Thyroid gland (tissue), 4 donors: ENCODE measurements at regions not wholly inside any gene's neighbourhood (a gene's known extent, or its start where the extent isn't known, plus 50 kb on each side); places are given as distances from the start of the nearest gene placed in this dataset.
"Not testable (repeated sequence)": the region's sequence is repeated elsewhere in the genome, so short reads cannot be mapped to it uniquely, and the experiment has no call there.

Source experiments
- DNase-seq, 2 donors: peaks; one replicate each; pipeline ENCODE4 v3.0.0-alpha.2; 2019
- H3K27ac ChIP-seq, 3 donors: fragments of 200-600 bp; sonication (generic); 1 replicate in 2 of 3; 2 replicates in 1 of 3; pipeline ENCODE4 v1.5.1; 2016 to 2019; ENCODE audit warnings: mild to moderate bottlenecking in 1 of 3, moderate library complexity in 1 of 3
- H3K27me3 ChIP-seq: fragments of 200-600 bp; sonication (generic); one replicate; pipeline ENCODE4 v1.5.1; 2019
- H3K36me3 ChIP-seq, 2 donors: fragments of 200-600 bp; sonication (generic); one replicate each; pipeline ENCODE4 v1.5.1; 2016 to 2019
- H3K4me1 ChIP-seq, 2 donors: fragments of 200-600 bp; sonication (generic); one replicate each; pipeline ENCODE4 v1.5.1; 2017 to 2019
- H3K4me3 ChIP-seq, 3 donors: fragments of 200-600 bp; sonication (generic); replicated peaks in 1 of 3; 1 replicate in 2 of 3; 2 replicates in 1 of 3; pipeline ENCODE4 v1.5.1; 2016; ENCODE audit warnings: mild to moderate bottlenecking in 1 of 3
- H3K9me3 ChIP-seq: fragments of 200-600 bp; sonication (generic); one replicate; pipeline ENCODE4 v1.5.1; 2017
- POLR2A ChIP-seq, 2 donors: fragments of 450-650 bp; IDR thresholded peaks; one replicate each; pipeline ENCODE4 v1.6.1; 2017; ENCODE audit warnings: antibody characterized with exemption in 2 of 2, mild to moderate bottlenecking in 2 of 2, moderate library complexity in 1 of 2
- WGBS, 2 donors: methylation state at CpG; one replicate each; pipeline ENCODE4 v1.1.5; 2017; 5-methylcytosine and 5-hydroxymethylcytosine counted together
- intact Hi-C: fragments of 100-400 bp; cut with DNase I; formaldehyde crosslinking; loops from one replicate; pipeline ENCODE4 v1.15.1; 2023
- TF ChIP-seq, protein P1 (sequence below), 6 experiments: fragments of 200-600 bp in 3 of 6; fragments of 450-650 bp in 3 of 6; sonication (generic) in 3 of 6; IDR thresholded peaks; one replicate each; pipeline ENCODE4 v1.5.1; 2016 to 2019; ENCODE audit warnings: antibody characterized with exemption in 6 of 6, mild to moderate bottlenecking in 2 of 6, inconsistent platforms in 1 of 6, moderate library complexity in 1 of 6

DNA sequence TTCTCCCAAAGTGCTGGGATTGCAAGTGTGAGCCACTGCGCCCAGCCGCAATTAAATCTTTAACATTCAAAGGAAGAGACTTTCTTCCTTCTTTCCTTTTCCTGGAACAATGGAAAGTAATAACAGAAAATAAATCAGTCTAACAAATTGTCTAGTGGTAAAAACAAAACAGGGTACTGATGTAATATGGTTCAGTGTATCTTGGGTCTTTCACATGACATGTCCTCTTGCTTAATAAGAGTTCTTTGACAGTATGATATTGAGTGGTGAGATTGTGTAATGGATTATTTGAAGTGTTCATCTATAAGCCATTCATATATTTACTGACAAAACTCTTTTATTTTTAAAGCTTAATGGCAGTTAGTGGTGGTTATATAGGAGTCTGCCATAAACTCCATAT lies 256.6 kb downstream of the SPRY1 start:
- intact Hi-C loops: loop anchor here (10.0 kb wide), 1 partner anchor 308 kb away; no protein-coding TSS in a partner anchor
- no peaks in the 10 kb centered on the region for H3K4me1 ChIP-seq
- TF ChIP-seq, protein P1, sequence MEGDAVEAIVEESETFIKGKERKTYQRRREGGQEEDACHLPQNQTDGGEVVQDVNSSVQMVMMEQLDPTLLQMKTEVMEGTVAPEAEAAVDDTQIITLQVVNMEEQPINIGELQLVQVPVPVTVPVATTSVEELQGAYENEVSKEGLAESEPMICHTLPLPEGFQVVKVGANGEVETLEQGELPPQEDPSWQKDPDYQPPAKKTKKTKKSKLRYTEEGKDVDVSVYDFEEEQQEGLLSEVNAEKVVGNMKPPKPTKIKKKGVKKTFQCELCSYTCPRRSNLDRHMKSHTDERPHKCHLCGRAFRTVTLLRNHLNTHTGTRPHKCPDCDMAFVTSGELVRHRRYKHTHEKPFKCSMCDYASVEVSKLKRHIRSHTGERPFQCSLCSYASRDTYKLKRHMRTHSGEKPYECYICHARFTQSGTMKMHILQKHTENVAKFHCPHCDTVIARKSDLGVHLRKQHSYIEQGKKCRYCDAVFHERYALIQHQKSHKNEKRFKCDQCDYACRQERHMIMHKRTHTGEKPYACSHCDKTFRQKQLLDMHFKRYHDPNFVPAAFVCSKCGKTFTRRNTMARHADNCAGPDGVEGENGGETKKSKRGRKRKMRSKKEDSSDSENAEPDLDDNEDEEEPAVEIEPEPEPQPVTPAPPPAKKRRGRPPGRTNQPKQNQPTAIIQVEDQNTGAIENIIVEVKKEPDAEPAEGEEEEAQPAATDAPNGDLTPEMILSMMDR (IDR thresholded peaks at IDR 0.05): no peak
- no peak for TF ChIP-seq POLR2A (IDR thresholded peaks at IDR 0.05)
- no peaks in the 10 kb centered on the region for H3K36me3 ChIP-seq
- H3K9me3 ChIP-seq: no peaks in the 10 kb centered on the region
- 89 to 92% methylated on average over 2 of the region's 2 CpGs for WGBS, 2 donors
- no peaks in the 10 kb centered on the region for H3K27me3 ChIP-seq
- no peak overlapping the region for H3K27ac ChIP-seq
- DNase-seq: no peak
- no peak overlapping the region for H3K4me3 ChIP-seq

DNA sequence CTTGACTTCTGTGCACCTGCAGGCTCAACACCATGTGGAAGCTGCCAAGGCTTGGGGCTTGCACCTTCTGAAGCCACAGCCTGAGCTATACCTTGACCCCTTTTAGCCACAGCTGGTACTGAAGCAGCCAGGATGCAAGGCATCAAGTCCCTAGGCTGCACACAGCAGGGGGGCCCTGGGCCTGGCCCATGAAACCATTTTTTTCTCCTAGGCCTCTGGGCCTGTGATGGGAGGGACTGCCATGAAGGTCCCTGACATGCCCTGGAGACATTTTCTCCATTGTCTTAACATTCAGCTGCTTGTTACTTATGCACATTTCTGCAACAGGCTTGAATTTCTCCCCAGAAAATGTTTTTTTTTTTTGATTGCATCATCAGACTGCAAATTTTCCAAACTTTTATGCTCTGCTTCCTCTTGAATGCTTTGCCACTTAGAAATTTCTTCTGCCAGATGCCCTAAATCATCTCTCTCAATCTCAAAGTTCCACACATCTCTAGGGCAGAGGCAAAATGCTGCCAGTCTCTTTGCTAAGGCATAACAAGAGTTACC lies 260.2 kb downstream of the SPRY1 start:
- intact Hi-C loops: loop anchor here (10.0 kb wide), 1 partner anchor 312 kb away; no protein-coding TSS in a partner anchor
- not testable (repeated sequence) for H3K9me3 ChIP-seq, H3K4me1 ChIP-seq, DNase-seq, H3K27ac ChIP-seq, H3K4me3 ChIP-seq, H3K27me3 ChIP-seq, H3K36me3 ChIP-seq

DNA sequence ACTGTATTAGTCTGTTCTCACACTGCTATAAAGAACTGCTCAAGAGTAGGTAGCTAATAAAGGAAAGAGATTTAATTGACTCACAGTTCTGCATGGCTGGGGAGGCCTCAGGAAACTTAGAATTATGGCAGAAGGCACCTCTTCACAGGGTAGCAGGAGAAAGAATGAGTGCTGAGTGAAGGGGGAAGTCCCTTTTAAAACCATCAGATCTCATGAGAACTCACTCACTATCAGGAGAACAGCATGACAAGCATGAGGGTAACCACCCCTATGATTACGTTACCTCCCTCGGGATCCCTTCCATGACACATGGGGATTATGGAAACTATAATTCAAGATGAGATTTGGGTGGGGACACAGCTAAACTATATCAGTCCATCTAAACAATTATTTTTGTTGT lies 261.0 kb downstream of the SPRY1 start:
- not testable (repeated sequence) for H3K27me3 ChIP-seq, H3K36me3 ChIP-seq, DNase-seq, H3K27ac ChIP-seq, H3K4me3 ChIP-seq, H3K9me3 ChIP-seq, H3K4me1 ChIP-seq
- 88 to 100% methylated on average over 2 of the region's 2 CpGs for WGBS, 2 donors
- intact Hi-C loops: loop anchor here (10.0 kb wide), 1 partner anchor 313 kb away; no protein-coding TSS in a partner anchor

DNA sequence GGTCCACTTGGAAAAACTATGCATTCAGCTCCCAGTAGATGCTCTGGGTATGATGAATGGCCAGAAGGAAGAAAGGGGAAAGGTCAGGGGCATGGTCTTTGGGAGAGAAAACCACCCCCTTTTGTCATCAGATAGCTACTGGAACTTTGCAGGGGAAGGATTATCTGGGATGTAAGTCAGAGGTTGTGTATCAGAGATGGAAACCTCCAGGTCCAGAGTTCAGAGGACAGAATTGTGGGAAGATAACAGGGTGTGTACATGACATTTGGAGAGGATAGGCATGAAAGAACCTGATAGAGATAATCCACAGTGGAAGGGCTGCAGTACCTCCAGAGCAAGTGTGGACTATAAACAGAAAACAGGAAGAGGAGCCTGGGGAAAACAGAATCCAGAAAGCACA lies 262.7 kb downstream of the SPRY1 start:
- Histone ChIP-seq H3K27me3 (no peaks in the 10 kb centered on the region), H3K27ac (no peak overlapping the region), H3K4me1 (no peaks in the 10 kb centered on the region), H3K9me3 (no peaks in the 10 kb centered on the region), H3K36me3 (no peaks in the 10 kb centered on the region), H3K4me3 (no peak overlapping the region)
- intact Hi-C loops: loop anchor here (10.0 kb wide), 1 partner anchor 314 kb away; no protein-coding TSS in a partner anchor
- no peak for TF ChIP-seq POLR2A (IDR thresholded peaks at IDR 0.05)
- TF ChIP-seq, protein P1 (IDR thresholded peaks at IDR 0.05): no peak
- DNase-seq: no peak

DNA sequence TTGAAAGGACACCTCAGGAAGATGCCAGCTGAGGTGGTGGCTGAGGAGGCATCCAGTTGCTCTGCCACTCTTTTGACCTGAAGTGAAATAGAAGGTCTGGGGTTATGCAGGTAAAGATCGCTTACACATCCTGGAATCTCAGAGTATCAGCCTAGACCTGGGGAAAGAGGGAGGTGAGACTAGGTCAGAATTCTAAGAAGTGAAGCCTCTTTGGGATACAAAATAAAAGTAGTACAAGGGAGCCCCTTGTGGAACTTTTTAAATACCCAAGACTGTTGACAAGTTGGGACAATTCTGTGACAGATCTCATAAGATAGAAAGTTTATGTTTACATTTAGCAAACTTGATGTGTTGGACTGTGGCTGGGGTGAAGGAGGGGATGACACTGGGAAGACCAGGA lies 263.1 kb downstream of the SPRY1 start:
- DNase-seq: no peak
- Histone ChIP-seq H3K36me3 (no peaks in the 10 kb centered on the region), H3K4me1 (no peaks in the 10 kb centered on the region), H3K4me3 (no peak overlapping the region), H3K27ac (no peak overlapping the region), H3K27me3 (no peaks in the 10 kb centered on the region), H3K9me3 (no peaks in the 10 kb centered on the region)
- WGBS, 2 donors: 80% methylated on average over 1 of the region's 1 CpG
- intact Hi-C loops: loop anchor here (10.0 kb wide), 1 partner anchor 315 kb away; no protein-coding TSS in a partner anchor
- TF ChIP-seq POLR2A (IDR thresholded peaks at IDR 0.05): no peak
- TF ChIP-seq, protein P1 (IDR thresholded peaks at IDR 0.05): peak in 3 of 6 experiments; percentile 36 to 55 (median 43)

DNA sequence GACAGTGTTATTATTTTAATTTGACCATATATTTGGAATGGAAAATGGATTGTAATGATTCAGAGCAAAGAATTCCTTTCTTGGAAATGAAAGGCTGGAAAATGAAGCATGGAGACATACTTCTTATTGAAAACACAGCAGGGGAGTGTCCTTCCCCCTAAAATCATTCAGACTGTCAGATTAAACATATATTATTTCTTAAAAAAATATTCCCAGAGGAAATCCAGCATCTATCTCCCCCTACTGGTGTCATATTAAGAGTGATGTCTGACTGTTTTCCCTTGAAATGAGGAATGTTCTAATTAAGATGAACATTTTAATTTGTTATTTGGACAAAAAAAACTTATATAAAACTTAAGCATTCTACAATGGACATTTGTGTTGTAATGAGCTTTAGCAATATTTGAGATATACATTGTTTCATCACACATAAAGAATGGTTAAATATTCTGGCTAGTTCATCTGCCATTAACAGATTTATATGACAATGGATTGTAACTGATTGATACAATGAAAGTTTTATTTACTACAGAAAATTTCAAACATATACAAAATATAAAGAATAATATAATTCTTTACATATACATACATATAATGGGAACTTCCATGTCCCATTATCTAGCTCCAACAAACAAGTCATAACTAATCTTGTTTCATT lies 264.6 kb downstream of the SPRY1 start:
- Histone ChIP-seq H3K27ac (no peak overlapping the region), H3K4me1 (no peaks in the 10 kb centered on the region), H3K9me3 (no peaks in the 10 kb centered on the region), H3K27me3 (no peaks in the 10 kb centered on the region), H3K36me3 (no peaks in the 10 kb centered on the region), H3K4me3 (no peak overlapping the region)
- intact Hi-C loops: no loop called here
- no peak for TF ChIP-seq POLR2A (IDR thresholded peaks at IDR 0.05)
- TF ChIP-seq, protein P1 (IDR thresholded peaks at IDR 0.05): peak; percentile 7 to 69 (median 38)
- DNase-seq: no peak
